Tibial nerve (tissue), 4 donors: ENCODE measurements at regions not wholly inside any gene's neighbourhood (a gene's known extent, or its start where the extent isn't known, plus 50 kb on each side); places are given as distances from the start of the nearest gene placed in this dataset.

Experiments used
- DNase-seq, 2 donors: peaks; one replicate each; pipeline ENCODE4 v3.0.0-alpha.2; 2019; ENCODE audit warnings: low spot score in 2 of 2
- H3K27ac ChIP-seq, 4 donors: fragments of 200-600 bp; sonication (generic) in 3 of 4; one replicate each; pipeline ENCODE4 v1.5.1; 2017 to 2019; ENCODE audit warnings: mild to moderate bottlenecking in 1 of 4
- H3K27me3 ChIP-seq, 2 donors: fragments of 200-600 bp; sonication (generic) in 1 of 2; one replicate each; pipeline versions ENCODE4 v1.5.1 to v1.6.0; 2017 to 2019
- H3K36me3 ChIP-seq, 3 donors: fragments of 200-600 bp; sonication (generic); one replicate each; pipeline ENCODE4 v1.5.1; 2018 to 2019
- H3K4me1 ChIP-seq, 4 donors: fragments of 200-600 bp; sonication (generic) in 3 of 4; one replicate each; pipeline ENCODE4 v1.5.1; 2017 to 2019
- H3K4me3 ChIP-seq, 4 donors: fragments of 200-600 bp; sonication (generic) in 3 of 4; one replicate each; pipeline ENCODE4 v1.5.1; 2017 to 2019; ENCODE audit warnings: mild to moderate bottlenecking in 1 of 4, moderate library complexity in 1 of 4
- H3K9me3 ChIP-seq, 4 donors: fragments of 200-600 bp; sonication (generic) in 3 of 4; one replicate each; pipeline ENCODE4 v1.5.1; 2017 to 2019
- CTCF ChIP-seq, 5 experiments: fragments of 200-600 bp in 3 of 5; fragments of 450-650 bp in 2 of 5; sonication (generic) in 3 of 5; IDR thresholded peaks; one replicate each; pipeline ENCODE4 v1.5.1; 2016 to 2019; ENCODE audit warnings: antibody characterized with exemption in 5 of 5, mild to moderate bottlenecking in 3 of 5, moderate library complexity in 2 of 5
- EP300 ChIP-seq, 2 donors: sonication (generic); formaldehyde crosslinking; IDR thresholded peaks; one replicate each; pipeline ENCODE4 v1.6.1; 2017; ENCODE audit warnings: antibody characterized with exemption in 2 of 2, mild to moderate bottlenecking in 1 of 2
- POLR2A ChIP-seq, 2 donors: fragments of 450-650 bp; IDR thresholded peaks; one replicate each; pipeline ENCODE4 v1.6.1; 2017; ENCODE audit warnings: antibody characterized with exemption in 2 of 2, mild to moderate bottlenecking in 2 of 2, moderate library complexity in 2 of 2
- WGBS, 2 donors: methylation state at CpG; one replicate each; pipeline ENCODE4 v1.1.5; 2018; 5-methylcytosine and 5-hydroxymethylcytosine counted together

DNA sequence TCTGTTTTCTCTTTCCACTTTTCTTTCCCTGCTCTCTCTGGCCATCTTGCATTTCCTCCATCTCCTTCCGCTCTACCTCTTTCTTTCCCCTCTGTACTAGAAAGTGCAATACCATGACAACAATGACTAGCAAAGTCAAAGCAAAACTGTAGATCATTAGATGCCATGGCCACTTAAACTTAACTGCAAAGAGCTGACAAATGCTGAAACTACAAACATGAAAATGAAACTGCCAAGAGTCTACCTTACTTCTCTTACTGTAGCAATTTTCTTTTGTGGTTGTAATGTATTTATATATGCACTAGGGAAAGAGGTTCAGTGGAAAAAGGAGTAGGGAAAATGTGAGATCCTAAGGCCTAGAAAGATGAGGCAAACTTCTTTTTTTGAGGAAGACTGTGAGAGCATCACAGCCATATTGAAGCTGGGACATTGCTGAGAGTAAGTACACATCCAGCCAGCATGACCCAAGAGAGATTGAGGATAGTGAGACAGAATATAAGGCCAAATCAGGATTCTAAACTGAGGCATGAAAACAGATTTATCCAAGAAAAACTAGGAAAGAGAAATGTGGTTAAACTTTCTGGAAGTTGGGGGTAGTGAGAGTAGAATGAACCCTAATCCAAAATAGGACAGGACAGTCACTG, 276.6 kb upstream of the NAV3 start:
- H3K4me1 ChIP-seq: no peaks in the 10 kb centered on the region
- DNase-seq: no peak
- H3K27ac ChIP-seq: no peak overlapping the region
- 96 to 97% methylated on average over 1 of the region's 1 CpG for WGBS, 2 donors
- no peaks in the 10 kb centered on the region for H3K9me3 ChIP-seq
- H3K4me3 ChIP-seq: no peak overlapping the region
- TF ChIP-seq POLR2A (IDR thresholded peaks at IDR 0.05): no peak
- no peak for TF ChIP-seq CTCF (IDR thresholded peaks at IDR 0.05)
- TF ChIP-seq EP300 (IDR thresholded peaks at IDR 0.05): no peak
- no peaks in the 10 kb centered on the region for H3K36me3 ChIP-seq
- H3K27me3 ChIP-seq: no peaks in the 10 kb centered on the region

DNA sequence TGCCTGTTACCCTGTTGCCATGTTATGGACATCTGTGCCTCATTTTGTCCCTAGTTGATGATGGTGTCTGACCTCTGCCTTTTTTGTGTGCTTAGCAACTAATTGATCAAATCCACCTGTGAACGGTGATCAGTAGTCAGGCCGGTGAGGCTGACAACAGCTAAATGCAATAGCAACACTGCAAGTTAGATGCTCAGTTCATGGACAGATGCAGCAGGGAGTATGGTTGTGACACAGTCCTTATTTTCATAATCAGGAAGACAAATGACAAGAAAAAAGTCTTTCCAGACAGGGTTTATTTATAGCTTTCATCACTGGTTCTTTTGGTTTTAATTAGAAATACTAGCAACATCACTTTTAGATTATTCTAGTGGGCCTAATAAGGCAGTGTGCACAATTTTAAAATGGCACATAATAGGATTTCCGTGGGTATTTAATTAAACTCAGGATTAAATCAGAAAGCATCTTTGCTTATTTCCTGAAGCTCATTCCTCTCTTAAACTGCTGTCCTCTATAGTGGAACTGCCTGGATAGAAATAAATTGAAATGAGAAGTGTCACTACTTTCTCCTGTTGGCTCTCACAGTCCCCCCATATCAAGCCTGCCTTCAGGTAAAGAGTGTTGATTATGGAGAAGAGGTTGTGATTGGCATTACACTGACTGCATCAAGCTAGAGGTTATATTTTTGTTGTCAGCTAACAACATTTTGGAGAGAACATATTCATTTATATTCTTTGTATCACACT, 281.1 kb upstream of the NAV3 start:
- Histone ChIP-seq H3K27me3 (no peaks in the 10 kb centered on the region), H3K36me3 (no peaks in the 10 kb centered on the region), H3K4me3 (no peak overlapping the region), H3K4me1 (no peaks in the 10 kb centered on the region), H3K9me3 (no peaks in the 10 kb centered on the region), H3K27ac (no peak overlapping the region)
- 37 to 70% methylated on average over 3 of the region's 3 CpGs for WGBS, 2 donors
- no peak for TF ChIP-seq EP300 (IDR thresholded peaks at IDR 0.05)
- TF ChIP-seq POLR2A (IDR thresholded peaks at IDR 0.05): no peak
- no peak for TF ChIP-seq CTCF (IDR thresholded peaks at IDR 0.05)
- DNase-seq: no peak

GRCh38 chr12:77548797-77549196, 281.9 kb upstream of the NAV3 start:
- 76 to 82% methylated on average over 1 of the region's 1 CpG for WGBS, 2 donors
- no peaks in the 10 kb centered on the region for H3K9me3 ChIP-seq
- H3K27ac ChIP-seq: no peak overlapping the region
- DNase-seq: no peak
- no peaks in the 10 kb centered on the region for H3K4me1 ChIP-seq
- H3K27me3 ChIP-seq: no peaks in the 10 kb centered on the region
- H3K4me3 ChIP-seq: no peak overlapping the region
- TF ChIP-seq EP300 (IDR thresholded peaks at IDR 0.05) (no peak), POLR2A (IDR thresholded peaks at IDR 0.05) (no peak), CTCF (IDR thresholded peaks at IDR 0.05) (no peak)
- no peaks in the 10 kb centered on the region for H3K36me3 ChIP-seq

GRCh38 chr12:77540097-77540496, 290.6 kb upstream of the NAV3 start:
- no peak overlapping the region for H3K4me3 ChIP-seq
- 67 to 74% methylated on average over 2 of the region's 2 CpGs for WGBS, 2 donors
- H3K27ac ChIP-seq: no peak overlapping the region
- no peaks in the 10 kb centered on the region for H3K36me3 ChIP-seq
- H3K9me3 ChIP-seq: no peaks in the 10 kb centered on the region
- H3K27me3 ChIP-seq: no peaks in the 10 kb centered on the region
- no peaks in the 10 kb centered on the region for H3K4me1 ChIP-seq
- no peak for TF ChIP-seq EP300 (IDR thresholded peaks at IDR 0.05)
- no peak for TF ChIP-seq CTCF (IDR thresholded peaks at IDR 0.05)
- no peak for TF ChIP-seq POLR2A (IDR thresholded peaks at IDR 0.05)
- DNase-seq: no peak

GRCh38 chr12:77537663-77538062, 293.0 kb upstream of the NAV3 start:
- no peak overlapping the region for H3K4me3 ChIP-seq
- no peaks in the 10 kb centered on the region for H3K4me1 ChIP-seq
- H3K9me3 ChIP-seq: no peaks in the 10 kb centered on the region
- H3K36me3 ChIP-seq: no peaks in the 10 kb centered on the region
- H3K27ac ChIP-seq: no peak overlapping the region
- 89 to 91% methylated on average over 1 of the region's 1 CpG for WGBS, 2 donors
- no peak for DNase-seq
- no peaks in the 10 kb centered on the region for H3K27me3 ChIP-seq
- TF ChIP-seq POLR2A (IDR thresholded peaks at IDR 0.05): no peak
- TF ChIP-seq CTCF (IDR thresholded peaks at IDR 0.05): no peak
- TF ChIP-seq EP300 (IDR thresholded peaks at IDR 0.05): no peak
